ENCODE measurements at regions not wholly inside any gene's neighbourhood (a gene's known extent, or its start where the extent isn't known, plus 50 kb on each side); places are given as distances from the start of the nearest gene placed in this dataset.

DNA sequence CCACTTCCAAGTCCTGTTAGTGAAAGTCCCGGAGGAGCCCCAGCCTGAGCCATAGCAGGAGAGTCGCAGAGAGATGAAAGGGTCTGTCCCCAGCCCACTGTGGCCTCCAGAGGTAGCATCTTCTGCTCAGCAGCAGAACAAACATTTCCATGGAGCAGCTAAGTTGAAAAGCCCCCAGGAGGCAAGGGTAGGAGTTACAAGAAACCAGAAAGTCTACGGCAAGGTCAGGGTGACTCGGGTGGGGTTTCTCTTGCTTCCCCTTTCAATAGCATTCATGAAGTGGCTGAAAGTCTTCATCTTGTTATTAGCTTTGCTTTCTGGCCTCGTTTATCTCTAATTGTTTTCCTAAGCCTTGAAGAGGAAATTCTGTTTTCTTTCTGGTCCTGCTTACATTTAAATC is 151.2 kb upstream of the DIO3 start (continued):
- TF ChIP-seq, protein P1, sequence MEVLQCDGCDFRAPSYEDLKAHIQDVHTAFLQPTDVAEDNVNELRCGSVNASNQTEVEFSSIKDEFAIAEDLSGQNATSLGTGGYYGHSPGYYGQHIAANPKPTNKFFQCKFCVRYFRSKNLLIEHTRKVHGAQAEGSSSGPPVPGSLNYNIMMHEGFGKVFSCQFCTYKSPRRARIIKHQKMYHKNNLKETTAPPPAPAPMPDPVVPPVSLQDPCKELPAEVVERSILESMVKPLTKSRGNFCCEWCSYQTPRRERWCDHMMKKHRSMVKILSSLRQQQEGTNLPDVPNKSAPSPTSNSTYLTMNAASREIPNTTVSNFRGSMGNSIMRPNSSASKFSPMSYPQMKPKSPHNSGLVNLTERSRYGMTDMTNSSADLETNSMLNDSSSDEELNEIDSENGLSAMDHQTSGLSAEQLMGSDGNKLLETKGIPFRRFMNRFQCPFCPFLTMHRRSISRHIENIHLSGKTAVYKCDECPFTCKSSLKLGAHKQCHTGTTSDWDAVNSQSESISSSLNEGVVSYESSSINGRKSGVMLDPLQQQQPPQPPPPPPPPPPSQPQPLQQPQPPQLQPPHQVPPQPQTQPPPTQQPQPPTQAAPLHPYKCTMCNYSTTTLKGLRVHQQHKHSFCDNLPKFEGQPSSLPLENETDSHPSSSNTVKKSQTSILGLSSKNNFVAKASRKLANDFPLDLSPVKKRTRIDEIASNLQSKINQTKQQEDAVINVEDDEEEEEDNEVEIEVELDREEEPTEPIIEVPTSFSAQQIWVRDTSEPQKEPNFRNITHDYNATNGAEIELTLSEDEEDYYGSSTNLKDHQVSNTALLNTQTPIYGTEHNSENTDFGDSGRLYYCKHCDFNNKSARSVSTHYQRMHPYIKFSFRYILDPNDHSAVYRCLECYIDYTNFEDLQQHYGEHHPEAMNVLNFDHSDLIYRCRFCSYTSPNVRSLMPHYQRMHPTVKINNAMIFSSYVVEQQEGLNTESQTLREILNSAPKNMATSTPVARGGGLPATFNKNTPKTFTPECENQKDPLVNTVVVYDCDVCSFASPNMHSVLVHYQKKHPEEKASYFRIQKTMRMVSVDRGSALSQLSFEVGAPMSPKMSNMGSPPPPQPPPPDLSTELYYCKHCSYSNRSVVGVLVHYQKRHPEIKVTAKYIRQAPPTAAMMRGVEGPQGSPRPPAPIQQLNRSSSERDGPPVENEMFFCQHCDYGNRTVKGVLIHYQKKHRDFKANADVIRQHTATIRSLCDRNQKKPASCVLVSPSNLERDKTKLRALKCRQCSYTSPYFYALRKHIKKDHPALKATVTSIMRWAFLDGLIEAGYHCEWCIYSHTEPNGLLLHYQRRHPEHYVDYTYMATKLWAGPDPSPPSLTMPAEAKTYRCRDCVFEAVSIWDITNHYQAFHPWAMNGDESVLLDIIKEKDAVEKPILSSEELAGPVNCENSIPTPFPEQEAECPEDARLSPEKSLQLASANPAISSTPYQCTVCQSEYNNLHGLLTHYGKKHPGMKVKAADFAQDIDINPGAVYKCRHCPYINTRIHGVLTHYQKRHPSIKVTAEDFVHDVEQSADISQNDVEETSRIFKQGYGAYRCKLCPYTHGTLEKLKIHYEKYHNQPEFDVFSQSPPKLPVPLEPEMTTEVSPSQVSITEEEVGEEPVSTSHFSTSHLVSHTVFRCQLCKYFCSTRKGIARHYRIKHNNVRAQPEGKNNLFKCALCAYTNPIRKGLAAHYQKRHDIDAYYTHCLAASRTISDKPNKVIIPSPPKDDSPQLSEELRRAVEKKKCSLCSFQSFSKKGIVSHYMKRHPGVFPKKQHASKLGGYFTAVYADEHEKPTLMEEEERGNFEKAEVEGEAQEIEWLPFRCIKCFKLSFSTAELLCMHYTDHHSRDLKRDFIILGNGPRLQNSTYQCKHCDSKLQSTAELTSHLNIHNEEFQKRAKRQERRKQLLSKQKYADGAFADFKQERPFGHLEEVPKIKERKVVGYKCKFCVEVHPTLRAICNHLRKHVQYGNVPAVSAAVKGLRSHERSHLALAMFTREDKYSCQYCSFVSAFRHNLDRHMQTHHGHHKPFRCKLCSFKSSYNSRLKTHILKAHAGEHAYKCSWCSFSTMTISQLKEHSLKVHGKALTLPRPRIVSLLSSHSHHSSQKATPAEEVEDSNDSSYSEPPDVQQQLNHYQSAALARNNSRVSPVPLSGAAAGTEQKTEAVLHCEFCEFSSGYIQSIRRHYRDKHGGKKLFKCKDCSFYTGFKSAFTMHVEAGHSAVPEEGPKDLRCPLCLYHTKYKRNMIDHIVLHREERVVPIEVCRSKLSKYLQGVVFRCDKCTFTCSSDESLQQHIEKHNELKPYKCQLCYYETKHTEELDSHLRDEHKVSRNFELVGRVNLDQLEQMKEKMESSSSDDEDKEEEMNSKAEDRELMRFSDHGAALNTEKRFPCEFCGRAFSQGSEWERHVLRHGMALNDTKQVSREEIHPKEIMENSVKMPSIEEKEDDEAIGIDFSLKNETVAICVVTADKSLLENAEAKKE (CRISPR knock-in tag; IDR thresholded peaks at IDR 0.05): no peak
- TF ChIP-seq EZH2 (IDR thresholded peaks at IDR 0.05; ENCODE audit: low read depth, unreplicated experiment): no peak
- no peak for TF ChIP-seq NANOG (IDR thresholded peaks at IDR 0.05; ENCODE audit: borderline replicate concordance)
- TF ChIP-seq ZNF114 (CRISPR knock-in tag; IDR thresholded peaks at IDR 0.05): no peak

DNA sequence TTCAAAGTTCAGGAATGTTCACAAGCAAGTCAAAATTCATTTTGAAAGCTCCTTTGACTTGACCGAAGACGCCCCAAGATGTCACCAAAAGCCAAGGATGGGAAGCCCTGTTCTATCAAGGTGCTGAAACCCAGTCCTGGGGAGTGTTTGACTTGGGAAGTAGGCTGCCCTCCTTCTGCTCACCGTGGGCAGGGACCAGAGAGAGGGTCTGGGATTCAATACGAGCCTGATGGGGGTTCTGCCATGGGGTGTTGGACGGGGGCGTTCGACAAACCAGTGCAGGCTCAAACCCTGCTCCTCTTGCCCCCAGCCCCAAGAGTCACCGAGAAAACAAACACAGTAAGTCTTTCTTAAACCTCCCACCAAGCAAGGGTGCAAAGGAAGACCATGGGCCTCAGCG is 150.1 kb upstream of the DIO3 start:
- H3K27ac ChIP-seq (ENCODE audit: low read depth): no peak overlapping the region
- no peaks in the 10 kb centered on the region for H4K20me1 ChIP-seq (replicated peaks; ENCODE audit: insufficient read depth)
- no peak overlapping the region for H3K4me2 ChIP-seq
- H3F3A ChIP-seq (replicated peaks; ENCODE audit: low read depth): no peaks in the 10 kb centered on the region
- ATAC-seq (no peak), DNase-seq (ENCODE audit: low spot score) (no peak)
- H3K9me2 ChIP-seq (ENCODE audit: insufficient read depth): no peaks in the 10 kb centered on the region
- Mint-ChIP-seq H3K9me3 (no peaks in the 10 kb centered on the region), H3K27ac (no peak overlapping the region), H3K27me3 (ENCODE audit: insufficient read depth, low read depth, poor library complexity) (peaks cover 8% of the 10 kb centered on the region), H3K4me3 (no peak overlapping the region), H3K36me3 (ENCODE audit: low read depth) (no peaks in the 10 kb centered on the region; the same call in 2 of the 3 replicates), H3K4me1 (peaks cover 8% of the 10 kb centered on the region)
- no peaks in the 10 kb centered on the region for H3K79me2 ChIP-seq (replicated peaks; ENCODE audit: insufficient read depth)
- H3K4me1 ChIP-seq (ENCODE audit: insufficient read depth): no peaks in the 10 kb centered on the region
- no peak overlapping the region for H3K4me3 ChIP-seq
- TF ChIP-seq EZH2 (IDR thresholded peaks at IDR 0.05; ENCODE audit: low read depth, unreplicated experiment) (no peak), JUNB (IDR thresholded peaks at IDR 0.05; ENCODE audit: unreplicated experiment) (no peak), CTCF (conservative IDR thresholded peaks at IDR 0.05; ENCODE audit: low read depth in 2 of 2) (no peak), EZH2phosphoT487 (IDR thresholded peaks at IDR 0.05; ENCODE audit: unreplicated experiment) (no peak), NANOG (IDR thresholded peaks at IDR 0.05; ENCODE audit: borderline replicate concordance) (no peak), STAT1 (IDR thresholded peaks at IDR 0.05; ENCODE audit: unreplicated experiment) (no peak), ZNF114 (CRISPR knock-in tag; IDR thresholded peaks at IDR 0.05) (no peak)
- TF ChIP-seq, protein P2, sequence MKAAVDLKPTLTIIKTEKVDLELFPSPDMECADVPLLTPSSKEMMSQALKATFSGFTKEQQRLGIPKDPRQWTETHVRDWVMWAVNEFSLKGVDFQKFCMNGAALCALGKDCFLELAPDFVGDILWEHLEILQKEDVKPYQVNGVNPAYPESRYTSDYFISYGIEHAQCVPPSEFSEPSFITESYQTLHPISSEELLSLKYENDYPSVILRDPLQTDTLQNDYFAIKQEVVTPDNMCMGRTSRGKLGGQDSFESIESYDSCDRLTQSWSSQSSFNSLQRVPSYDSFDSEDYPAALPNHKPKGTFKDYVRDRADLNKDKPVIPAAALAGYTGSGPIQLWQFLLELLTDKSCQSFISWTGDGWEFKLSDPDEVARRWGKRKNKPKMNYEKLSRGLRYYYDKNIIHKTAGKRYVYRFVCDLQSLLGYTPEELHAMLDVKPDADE (IDR thresholded peaks at IDR 0.05): no peak
- H3K27me3 ChIP-seq (ENCODE audit: insufficient read depth): no peaks in the 10 kb centered on the region
- no peak overlapping the region for H2AFZ ChIP-seq
- H3K36me3 ChIP-seq (ENCODE audit: insufficient read depth): no peaks in the 10 kb centered on the region
